ENCODE measurements at regions not wholly inside any gene's neighbourhood (a gene's known extent, or its start where the extent isn't known, plus 50 kb on each side); places are given as distances from the start of the nearest gene placed in this dataset.

- TF ChIP-seq CTCF (IDR thresholded peaks at IDR 0.05) (no peak), EP300 (IDR thresholded peaks at IDR 0.05; ENCODE audit: low read depth) (no peak), POLR2A (IDR thresholded peaks at IDR 0.05) (no peak), POLR2AphosphoS5 (IDR thresholded peaks at IDR 0.05) (no peak)
Measured at GRCh38 chr10:121687095-121687813, 89.0 kb upstream of the FGFR2 start.
